ENCODE measurements at regions not wholly inside any gene's neighbourhood (a gene's known extent, or its start where the extent isn't known, plus 50 kb on each side); places are given as distances from the start of the nearest gene placed in this dataset.
"Not testable (repeated sequence)": the region's sequence is repeated elsewhere in the genome, so short reads cannot be mapped to it uniquely, and the experiment has no call there.

GRCh38 chr11:60621940-60622339, 77.5 kb upstream of the MS4A8 start:
- H2AFZ ChIP-seq; H3K27me3 Mint-ChIP-seq (ENCODE audit: insufficient read depth, low read depth, poor library complexity); H3K4me1 ChIP-seq (ENCODE audit: insufficient read depth); H3K27ac Mint-ChIP-seq; H3K4me1 Mint-ChIP-seq; H3K4me3 Mint-ChIP-seq; H4K20me1 ChIP-seq (replicated peaks; ENCODE audit: insufficient read depth); H3K27me3 ChIP-seq (ENCODE audit: insufficient read depth); H3K4me2 ChIP-seq; H3K79me2 ChIP-seq (replicated peaks; ENCODE audit: insufficient read depth); H3K9me2 ChIP-seq (ENCODE audit: insufficient read depth); H3F3A ChIP-seq (replicated peaks; ENCODE audit: low read depth); DNase-seq (ENCODE audit: low spot score); H3K4me3 ChIP-seq; H3K36me3 ChIP-seq (ENCODE audit: insufficient read depth); ATAC-seq; H3K27ac ChIP-seq (ENCODE audit: low read depth): not testable (repeated sequence)
- peaks cover 21% of the 10 kb centered on the region; the same call in 2 of the 3 replicates for H3K36me3 Mint-ChIP-seq (ENCODE audit: low read depth)
- H3K9me3 Mint-ChIP-seq: peaks cover 40% of the 10 kb centered on the region

GRCh38 chr11:60622776-60623175, 76.6 kb upstream of the MS4A8 start:
- not testable (repeated sequence) for DNase-seq (ENCODE audit: low spot score)

GRCh38 chr11:60625262-60625661, 74.2 kb upstream of the MS4A8 start:
- peak; percentile 41; the same call in 1 of the 3 replicates for ATAC-seq
- H3K4me1 ChIP-seq (ENCODE audit: insufficient read depth): no peaks in the 10 kb centered on the region
- Mint-ChIP-seq H3K36me3 (ENCODE audit: low read depth) (peaks cover 12% of the 10 kb centered on the region; the same call in 2 of the 3 replicates), H3K27ac (no peak overlapping the region), H3K4me1 (no peaks in the 10 kb centered on the region), H3K9me3 (peaks cover 27% of the 10 kb centered on the region), H3K27me3 (ENCODE audit: insufficient read depth, low read depth, poor library complexity) (peaks cover 2% of the 10 kb centered on the region), H3K4me3 (no peak overlapping the region)
- H3K4me3 ChIP-seq: no peak overlapping the region
- DNase-seq (ENCODE audit: low spot score): peak; percentile 75
- no peaks in the 10 kb centered on the region for H3K9me2 ChIP-seq (ENCODE audit: insufficient read depth)
- H3K27me3 ChIP-seq (ENCODE audit: insufficient read depth): no peaks in the 10 kb centered on the region
- no peak overlapping the region for H3K4me2 ChIP-seq
- TF ChIP-seq ZNF462 (CRISPR knock-in tag; IDR thresholded peaks at IDR 0.05): no peak
- no peak for TF ChIP-seq ZNF331 (CRISPR knock-in tag; IDR thresholded peaks at IDR 0.05; ENCODE audit: low read depth)
- TF ChIP-seq CTCF (conservative IDR thresholded peaks at IDR 0.05; ENCODE audit: low read depth in 2 of 2): peak; percentile 66 to 78
- no peaks in the 10 kb centered on the region for H4K20me1 ChIP-seq (replicated peaks; ENCODE audit: insufficient read depth)
- H2AFZ ChIP-seq: no peak overlapping the region
- no peaks in the 10 kb centered on the region for H3K79me2 ChIP-seq (replicated peaks; ENCODE audit: insufficient read depth)
- no peak overlapping the region for H3K27ac ChIP-seq (ENCODE audit: low read depth)
- H3F3A ChIP-seq (replicated peaks; ENCODE audit: low read depth): no peaks in the 10 kb centered on the region
- no peaks in the 10 kb centered on the region for H3K36me3 ChIP-seq (ENCODE audit: insufficient read depth)

More at GRCh38 chr11:60622776-60623175, 76.6 kb upstream of the MS4A8 start:
- not testable (repeated sequence) for H3K27ac ChIP-seq (ENCODE audit: low read depth); H3K27ac Mint-ChIP-seq; ATAC-seq; H3K36me3 ChIP-seq (ENCODE audit: insufficient read depth); H3K27me3 Mint-ChIP-seq (ENCODE audit: insufficient read depth, low read depth, poor library complexity); H3K4me3 Mint-ChIP-seq; H2AFZ ChIP-seq; H3K9me2 ChIP-seq (ENCODE audit: insufficient read depth); H3K4me3 ChIP-seq; H3F3A ChIP-seq (replicated peaks; ENCODE audit: low read depth); H3K4me1 Mint-ChIP-seq; H3K27me3 ChIP-seq (ENCODE audit: insufficient read depth); H3K79me2 ChIP-seq (replicated peaks; ENCODE audit: insufficient read depth); H4K20me1 ChIP-seq (replicated peaks; ENCODE audit: insufficient read depth); H3K4me1 ChIP-seq (ENCODE audit: insufficient read depth); H3K4me2 ChIP-seq
- H3K9me3 Mint-ChIP-seq: peaks cover 35% of the 10 kb centered on the region
- peaks cover 18% of the 10 kb centered on the region; the same call in 2 of the 3 replicates for H3K36me3 Mint-ChIP-seq (ENCODE audit: low read depth)
